HG03025 (cell line): ENCODE measurements at regions not wholly inside any gene's neighbourhood (a gene's known extent, or its start where the extent isn't known, plus 50 kb on each side); places are given as distances from the start of the nearest gene placed in this dataset.

Source experiments
- ATAC-seq: cut with Tn5 transposase; IDR thresholded peaks from one replicate; pipeline ENCODE4 v1.9.1; 2021; ENCODE audit warnings: mild to moderate bottlenecking, moderate library complexity; ENCODE audit not compliant: unreplicated experiment, low FRiP score

DNA sequence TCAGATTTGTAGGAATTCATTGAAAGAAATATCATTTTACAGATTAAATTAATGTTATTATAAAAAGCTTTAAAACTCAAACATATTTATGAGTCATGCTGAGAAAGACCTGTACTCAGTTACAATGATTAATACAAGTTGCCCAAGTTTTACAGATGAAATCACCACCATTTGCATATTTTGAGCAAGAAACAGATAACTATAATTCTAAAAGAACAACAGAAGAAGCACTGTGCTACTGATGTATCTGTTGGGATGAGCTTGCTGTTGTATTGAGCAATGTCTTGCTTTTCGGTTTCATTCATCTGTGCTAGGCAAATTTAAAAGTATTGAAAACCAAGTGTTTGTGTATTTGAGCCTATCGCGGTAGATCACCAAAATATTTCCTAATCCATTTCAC is 1589.1 kb upstream of the ZEB2 start:
- ATAC-seq = no peak

GRCh38 chr2:146094185-146094584 is 1574.3 kb upstream of the ZEB2 start:
- ATAC-seq = no peak

- no peak for ATAC-seq
Measured at GRCh38 chr2:146081459-146081858, 1561.5 kb upstream of the ZEB2 start.

DNA sequence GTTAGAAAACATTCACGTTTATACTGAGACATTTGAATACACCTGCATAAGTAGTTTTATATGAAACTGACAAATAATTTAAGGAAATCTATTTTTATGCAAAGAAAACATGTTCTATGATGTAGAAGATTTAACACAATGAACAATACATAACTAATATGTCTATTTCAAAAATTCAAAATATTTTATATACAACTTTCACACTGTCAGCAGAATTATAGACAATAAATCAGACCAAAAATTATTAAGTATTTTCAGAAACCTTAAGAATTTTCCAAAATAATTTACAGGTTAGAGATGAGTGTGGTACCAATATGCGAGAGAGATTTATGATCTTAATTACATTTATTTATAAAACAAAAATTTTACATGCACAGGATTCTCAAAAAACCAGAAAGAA is 1561.0 kb upstream of the ZEB2 start:
- ATAC-seq = no peak

GRCh38 chr2:146079216-146079615 is 1559.3 kb upstream of the ZEB2 start:
- no peak for ATAC-seq

GRCh38 chr2:146077156-146077555 is 1557.2 kb upstream of the ZEB2 start:
- no peak for ATAC-seq

DNA sequence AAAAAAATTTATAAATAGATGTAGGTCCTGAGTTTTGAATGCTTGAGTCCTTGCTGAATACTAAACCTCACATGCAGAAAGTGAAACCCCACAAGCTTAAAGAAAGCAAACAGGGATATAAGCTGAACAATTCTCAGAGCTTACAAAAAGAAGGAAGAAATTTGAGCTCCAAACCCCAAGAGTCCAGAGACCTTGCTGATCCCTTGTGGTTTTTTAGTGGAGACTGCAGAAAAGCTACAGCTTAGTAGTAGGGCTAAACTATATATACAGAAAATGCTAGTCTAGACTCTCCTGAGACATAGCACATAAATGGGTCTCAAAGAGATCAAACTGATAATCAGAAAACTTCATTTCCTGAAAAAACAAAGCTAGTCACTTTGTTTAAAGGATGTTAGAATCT is 1548.1 kb upstream of the ZEB2 start:
- ATAC-seq = no peak

DNA sequence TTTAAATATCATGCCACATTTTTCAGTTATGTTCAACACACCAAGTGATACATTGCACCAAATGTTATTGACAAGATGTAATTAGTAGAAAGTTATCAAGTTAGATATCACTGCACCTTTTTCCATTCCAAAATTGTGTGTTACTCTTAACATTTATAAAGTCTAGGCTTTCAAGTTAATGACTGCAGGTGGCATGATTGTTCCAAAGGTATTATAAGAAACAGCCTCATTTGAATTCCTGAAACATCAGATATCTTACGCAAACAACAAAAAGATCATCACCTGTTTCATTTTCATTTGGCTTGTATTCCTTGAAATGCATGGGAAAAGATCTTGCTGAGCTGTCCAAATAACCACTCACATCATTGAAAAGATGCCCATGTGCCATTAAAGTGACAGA is 1528.2 kb upstream of the ZEB2 start:
- ATAC-seq = no peak

GRCh38 chr2:146041274-146041910 is 1521.5 kb upstream of the ZEB2 start:
- ATAC-seq = no peak

DNA sequence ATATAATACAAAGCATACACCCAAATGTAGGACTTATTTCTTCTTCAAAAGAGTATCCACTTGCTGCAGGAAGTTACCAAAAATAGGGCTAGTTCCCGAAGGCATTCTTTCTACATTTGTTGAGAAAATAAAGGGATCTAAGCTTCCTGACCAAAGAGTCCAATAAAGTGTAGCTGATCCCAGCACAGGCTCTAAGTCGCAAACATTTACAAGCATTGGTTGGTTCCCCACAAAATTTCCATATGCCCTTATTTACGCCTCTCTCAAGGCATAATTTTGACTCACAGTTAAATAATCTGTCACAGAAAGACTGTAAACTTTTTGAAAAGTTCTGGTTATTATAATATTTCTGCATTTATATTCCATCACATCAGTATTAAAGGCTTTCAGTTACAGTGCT is 1520.1 kb upstream of the ZEB2 start:
- ATAC-seq = no peak

GRCh38 chr2:146038014-146038413 is 1518.1 kb upstream of the ZEB2 start:
- ATAC-seq = no peak

- no peak for ATAC-seq
Measured at GRCh38 chr2:146037334-146037870, 1517.5 kb upstream of the ZEB2 start.

- ATAC-seq = no peak
Measured at GRCh38 chr2:146031158-146031557, 1511.2 kb upstream of the ZEB2 start.

DNA sequence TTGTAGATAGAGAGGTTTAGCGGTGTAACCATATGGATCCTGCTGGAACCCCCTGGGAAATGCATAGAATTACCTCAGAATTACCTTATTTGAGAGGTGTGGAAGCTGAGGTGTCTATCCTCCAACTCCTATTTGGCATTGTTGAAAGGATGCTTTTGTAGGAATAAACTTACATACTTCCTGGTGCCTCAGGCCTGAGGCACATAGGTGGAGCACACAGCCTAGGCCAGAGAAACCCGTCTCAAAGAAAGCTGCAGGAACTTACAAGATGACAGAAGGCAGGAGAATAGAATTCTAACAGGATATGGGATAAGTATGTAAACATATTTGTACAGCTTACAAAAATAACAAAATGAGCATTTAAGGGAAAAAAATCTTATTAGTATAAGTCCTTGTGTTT is 1507.2 kb upstream of the ZEB2 start:
- ATAC-seq = no peak

DNA sequence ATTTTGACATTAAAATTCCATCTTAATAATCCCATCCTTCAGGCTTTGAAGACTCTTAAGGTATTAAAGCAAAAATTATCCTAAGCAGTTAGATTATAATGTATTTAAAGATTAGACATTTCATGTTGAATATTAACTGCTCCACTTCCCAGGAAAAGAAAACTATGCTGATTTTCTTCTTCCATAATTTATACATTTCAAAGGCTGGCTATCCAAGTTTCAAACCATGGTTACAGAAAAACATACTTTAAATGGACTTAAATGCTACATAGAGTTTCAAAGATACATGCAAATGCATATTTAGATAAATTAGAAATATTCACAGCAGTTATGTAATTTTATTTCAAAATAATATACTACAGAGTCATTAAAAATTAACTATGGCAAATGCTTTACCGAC is 1505.6 kb upstream of the ZEB2 start:
- ATAC-seq = no peak

DNA sequence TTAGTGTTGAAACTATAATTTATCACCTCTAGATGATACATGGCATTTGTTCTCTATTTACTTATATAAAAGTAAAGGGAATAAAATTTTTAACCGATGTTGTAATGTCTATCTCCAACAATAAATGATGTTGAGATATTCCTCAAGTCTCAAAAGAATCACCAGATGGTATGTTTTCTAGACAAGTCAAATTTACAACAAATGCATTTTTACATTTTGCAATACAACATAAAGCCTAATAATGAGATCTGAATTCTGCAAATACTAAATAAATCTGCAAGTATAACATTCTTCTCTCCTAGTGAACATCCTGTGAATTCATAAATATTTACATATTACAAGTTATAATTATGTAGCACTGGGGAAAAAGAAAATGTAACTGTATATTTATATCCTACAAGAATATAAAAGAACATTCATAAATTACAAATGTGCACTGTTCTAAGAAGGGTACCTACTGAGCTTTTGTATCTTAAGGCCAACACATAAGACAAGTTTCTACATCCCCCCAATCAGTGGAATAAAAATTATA is 1504.4 kb upstream of the ZEB2 start:
- no peak for ATAC-seq

DNA sequence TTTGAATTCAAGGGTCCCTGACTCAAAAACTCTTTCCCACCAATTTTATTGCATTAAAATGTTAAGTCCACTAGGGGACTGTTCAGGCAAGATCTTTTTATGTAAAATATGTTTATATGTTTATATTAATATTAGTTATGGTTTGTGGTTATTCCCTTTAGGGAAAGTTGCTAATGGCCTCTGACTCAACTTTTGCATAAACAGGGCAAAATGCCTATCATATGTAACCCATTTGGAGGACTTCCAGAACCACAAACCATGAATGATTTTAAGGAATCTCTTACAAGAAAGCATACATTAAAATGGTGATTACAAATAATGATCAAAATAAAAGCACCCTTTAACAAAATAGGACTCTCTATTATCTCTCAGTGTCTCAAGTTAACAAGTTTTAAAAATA is 1484.5 kb upstream of the ZEB2 start:
- ATAC-seq = no peak

DNA sequence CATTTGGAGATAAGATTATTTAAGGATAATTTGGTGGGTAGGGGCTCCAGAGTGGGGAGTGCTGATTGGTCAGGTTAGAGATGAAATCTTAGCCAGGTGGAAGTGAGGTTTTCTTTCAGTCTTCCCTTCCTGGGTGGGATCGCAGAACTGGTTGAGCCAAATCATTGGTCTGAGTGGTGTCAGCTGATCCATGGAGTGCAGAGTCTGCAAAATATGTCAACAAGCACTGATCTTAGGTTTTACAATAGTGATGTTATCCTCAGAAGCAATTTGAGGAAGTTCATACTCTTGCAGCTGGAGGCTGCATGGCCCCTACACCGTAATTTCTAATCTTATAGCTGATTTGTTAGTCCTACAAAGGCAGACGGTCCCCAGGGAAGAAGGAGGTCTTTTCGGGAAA is 1483.4 kb upstream of the ZEB2 start:
- no peak for ATAC-seq

DNA sequence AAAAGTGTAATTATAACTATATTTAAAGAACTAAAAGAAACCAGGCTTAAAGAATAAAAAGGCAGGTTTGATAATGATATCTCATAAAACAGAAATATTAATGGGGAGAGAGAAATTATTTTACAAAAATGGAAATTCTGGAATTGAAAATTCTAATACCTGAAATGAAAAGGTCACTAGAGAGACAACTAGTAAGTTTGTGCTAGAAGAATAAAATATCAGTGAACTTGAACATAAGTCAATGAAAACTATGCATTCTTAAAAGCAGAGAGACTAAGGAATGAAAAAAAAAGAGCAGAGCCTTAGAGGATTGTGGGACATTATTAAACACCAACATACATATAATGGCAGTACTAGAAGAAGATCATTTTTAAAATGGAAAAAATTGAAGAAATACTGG is 1475.0 kb upstream of the ZEB2 start:
- no peak for ATAC-seq

DNA sequence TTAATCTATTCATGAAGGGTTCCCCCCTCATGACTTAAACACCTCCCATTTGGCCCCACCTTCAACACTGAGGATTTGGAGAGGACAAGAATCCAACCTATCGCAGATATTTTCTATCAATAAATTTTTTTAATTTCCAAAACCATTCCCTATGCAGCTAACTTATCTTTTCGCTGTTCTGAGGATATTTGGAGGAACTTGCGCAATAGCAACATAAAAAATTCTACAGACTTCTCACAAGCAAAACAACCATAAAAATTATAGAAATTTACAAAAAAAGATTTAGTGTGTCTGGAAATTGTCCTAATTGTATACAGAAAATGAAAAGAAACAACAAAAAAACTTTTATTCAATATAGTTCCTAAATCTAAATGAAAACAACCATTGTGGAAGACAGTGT is 1472.7 kb upstream of the ZEB2 start:
- ATAC-seq = no peak

- no peak for ATAC-seq
Measured at GRCh38 chr2:145987793-145988192, 1467.9 kb upstream of the ZEB2 start.

GRCh38 chr2:145985517-145985916 is 1465.6 kb upstream of the ZEB2 start:
- no peak for ATAC-seq

GRCh38 chr2:145984580-145984979 is 1464.7 kb upstream of the ZEB2 start:
- ATAC-seq = no peak
